GM03348 (cell line): ENCODE measurements at regions not wholly inside any gene's neighbourhood (a gene's known extent, or its start where the extent isn't known, plus 50 kb on each side); places are given as distances from the start of the nearest gene placed in this dataset.

Experiments
- DNase-seq: peaks from one replicate; pipeline ENCODE4 v3.0.0; 2012; ENCODE audit warnings: low spot score

GRCh38 chr9:107064378-107064777 is 201.4 kb downstream of the ZNF462 start:
- DNase-seq = no peak

- DNase-seq = no peak
Measured at GRCh38 chr9:107065549-107065948, 202.6 kb downstream of the ZNF462 start.

- DNase-seq = no peak
Measured at GRCh38 chr9:107067739-107068416, 204.9 kb downstream of the ZNF462 start.

DNA sequence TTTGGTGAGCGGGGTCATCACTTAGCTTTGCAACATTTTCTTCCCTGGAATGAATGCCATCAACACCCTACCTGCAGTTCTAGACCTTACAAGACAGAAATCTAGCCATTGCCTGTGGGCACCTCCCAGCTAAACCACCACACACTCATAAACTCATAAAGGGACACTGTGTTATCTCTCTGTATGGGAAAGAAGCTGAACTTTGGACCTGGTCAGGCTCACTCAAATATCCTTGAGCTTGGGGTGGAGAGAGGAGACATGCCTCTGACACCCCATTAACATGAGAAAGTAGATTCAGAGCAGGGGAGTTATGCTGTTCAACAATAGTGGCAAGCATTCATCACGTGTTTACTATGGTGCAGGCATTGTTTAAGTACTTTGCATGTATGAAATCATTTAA is 205.6 kb downstream of the ZNF462 start:
- no peak for DNase-seq

DNA sequence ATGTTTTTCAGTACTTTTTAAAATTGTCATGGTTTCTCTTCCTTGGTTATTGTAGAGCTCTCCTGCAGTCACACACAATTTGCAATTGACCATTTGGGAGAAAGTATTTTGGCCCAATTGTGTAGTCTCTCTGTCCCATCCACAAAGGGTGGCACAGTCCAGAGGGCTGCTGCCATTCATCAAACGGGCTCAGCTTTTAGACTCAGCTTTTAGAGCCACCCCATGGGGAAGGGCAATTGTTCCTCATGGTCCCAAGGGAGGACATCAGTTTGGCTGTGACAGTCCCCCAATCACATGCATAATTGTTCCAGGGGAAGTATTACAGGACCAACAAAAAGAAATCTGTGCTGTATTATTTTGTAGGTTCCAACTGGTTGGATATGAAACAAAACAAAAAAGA is 207.6 kb downstream of the ZNF462 start:
- no peak for DNase-seq

DNA sequence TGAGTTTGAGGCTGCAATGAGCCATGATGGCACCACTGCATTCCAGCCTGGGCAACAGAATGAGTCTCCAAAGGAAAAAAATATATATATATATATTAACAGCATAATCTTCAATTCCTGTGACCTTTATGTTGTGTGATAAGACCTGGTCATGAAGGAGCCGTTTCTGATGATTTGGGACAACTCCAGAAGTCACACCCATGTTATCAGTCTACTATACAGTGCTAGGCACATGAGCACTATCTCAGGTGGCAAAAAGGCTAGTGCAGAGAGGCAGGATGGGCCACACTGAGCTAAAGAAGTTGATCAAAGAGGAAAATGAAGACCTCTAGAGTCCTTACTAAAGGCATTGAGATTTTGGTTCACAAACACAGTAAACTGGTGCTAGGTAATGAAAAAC is 205.0 kb upstream of the RAD23B start:
- DNase-seq = no peak

GRCh38 chr9:107079589-107079988 is 203.5 kb upstream of the RAD23B start:
- DNase-seq = no peak

DNA sequence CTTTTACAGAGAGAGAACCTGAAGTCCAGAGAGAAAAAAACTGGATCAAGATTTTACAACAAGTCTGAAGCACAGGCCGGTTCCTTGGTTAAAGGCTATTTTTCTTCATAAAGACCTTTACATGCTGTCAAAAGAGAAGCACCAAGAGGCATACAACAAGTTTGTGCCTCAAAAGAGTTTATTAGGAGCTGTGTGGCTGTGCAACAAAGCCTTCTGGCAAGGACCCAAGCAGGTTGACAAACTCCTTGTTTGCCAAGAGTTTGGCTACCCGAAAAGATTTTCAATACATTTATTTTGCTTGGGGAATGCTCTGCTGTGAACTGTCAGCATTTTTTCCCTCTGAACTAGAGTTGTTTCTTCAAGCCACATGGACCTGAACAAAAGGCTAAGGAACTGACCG is 202.9 kb upstream of the RAD23B start:
- DNase-seq = no peak

DNA sequence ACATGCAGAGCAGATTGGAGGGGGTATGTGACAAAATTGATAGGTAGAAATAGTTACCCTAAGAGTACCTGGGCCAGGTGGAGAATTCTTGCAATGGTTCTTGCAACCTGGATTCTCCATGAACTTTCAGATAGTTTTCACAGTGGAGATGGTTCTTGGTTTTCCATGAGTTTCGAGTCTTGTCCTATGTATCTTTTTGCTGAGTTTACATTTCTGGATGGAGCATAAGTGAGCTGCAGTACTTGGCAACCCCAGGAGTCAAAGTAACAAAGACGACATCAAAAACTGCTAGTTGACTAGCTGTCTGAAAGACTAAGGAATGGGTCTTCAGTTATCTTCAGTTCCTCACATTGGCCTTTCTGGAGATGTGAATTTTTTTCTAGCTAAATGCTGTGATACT is 196.6 kb upstream of the RAD23B start:
- no peak for DNase-seq

DNA sequence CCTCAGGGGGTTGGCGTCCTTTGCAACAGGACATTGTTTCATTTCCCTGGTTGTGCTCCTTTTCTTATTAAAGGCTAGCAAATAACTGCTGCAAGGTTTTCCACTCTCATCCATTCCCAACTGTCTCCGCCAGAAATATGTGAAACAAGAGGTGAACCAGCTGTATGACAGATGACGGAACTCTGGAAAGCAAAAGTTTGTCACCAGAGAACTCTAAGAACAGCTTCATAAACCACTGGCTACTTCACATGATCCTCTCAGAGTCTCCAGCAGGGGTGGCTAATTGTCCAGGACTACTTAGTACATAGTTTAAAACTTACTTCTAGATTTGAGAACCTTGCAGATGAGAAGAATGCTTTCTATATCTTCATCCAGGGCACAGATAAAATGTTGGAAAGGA is 195.9 kb upstream of the RAD23B start:
- no peak for DNase-seq

- DNase-seq = no peak
Measured at GRCh38 chr9:107090218-107090617, 192.9 kb upstream of the RAD23B start.

GRCh38 chr9:107093365-107094060 is 189.6 kb upstream of the RAD23B start:
- no peak for DNase-seq

- no peak for DNase-seq
Measured at GRCh38 chr9:107094370-107094769, 188.7 kb upstream of the RAD23B start.

GRCh38 chr9:107100591-107100990 is 182.5 kb upstream of the RAD23B start:
- no peak for DNase-seq

- no peak for DNase-seq
Measured at GRCh38 chr9:107102011-107102410, 181.1 kb upstream of the RAD23B start.

GRCh38 chr9:107103621-107104020 is 179.5 kb upstream of the RAD23B start:
- DNase-seq = no peak

- no peak for DNase-seq
Measured at GRCh38 chr9:107105784-107106183, 177.3 kb upstream of the RAD23B start.

DNA sequence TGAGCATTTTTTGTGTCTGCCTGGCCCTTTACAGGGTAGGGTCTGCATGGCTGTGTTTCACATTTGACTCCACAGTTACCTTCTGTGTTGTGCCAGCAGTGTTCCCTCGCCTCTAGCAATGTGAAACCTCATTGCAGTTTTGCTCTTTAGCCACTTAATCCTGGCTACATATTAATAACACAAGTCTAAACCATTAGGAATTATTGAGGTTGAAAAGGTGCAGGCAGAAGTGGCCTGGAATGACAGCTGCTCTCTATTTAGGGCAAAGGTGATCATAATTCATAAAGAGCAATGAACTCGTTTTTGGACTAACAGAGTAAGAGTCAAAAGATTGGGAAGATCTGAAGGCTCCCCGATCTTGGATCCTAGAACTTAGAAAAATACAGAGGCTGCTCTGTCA is 176.7 kb upstream of the RAD23B start:
- DNase-seq = no peak

GRCh38 chr9:107108342-107109130 is 174.5 kb upstream of the RAD23B start:
- DNase-seq = no peak

DNA sequence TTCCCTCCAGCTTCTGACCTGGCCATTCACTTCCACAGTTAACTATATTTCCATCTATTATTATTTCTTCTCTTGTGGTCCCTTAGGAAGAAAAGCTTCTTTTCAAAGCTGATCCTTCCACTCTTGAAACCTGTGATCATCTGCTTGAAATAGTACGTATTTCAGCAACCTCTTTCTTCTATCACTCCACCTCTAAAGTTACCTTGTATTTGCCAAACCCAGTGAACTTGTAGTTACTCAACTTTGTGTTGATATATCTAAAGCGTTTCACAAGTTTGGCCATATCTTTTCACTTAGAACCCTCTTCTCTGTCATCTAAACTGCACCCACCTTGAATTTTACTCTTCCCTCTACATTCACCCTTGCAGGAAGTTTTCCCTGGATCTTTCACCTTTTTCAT is 173.8 kb upstream of the RAD23B start:
- no peak for DNase-seq

- no peak for DNase-seq
Measured at GRCh38 chr9:107110153-107110552, 172.9 kb upstream of the RAD23B start.

DNA sequence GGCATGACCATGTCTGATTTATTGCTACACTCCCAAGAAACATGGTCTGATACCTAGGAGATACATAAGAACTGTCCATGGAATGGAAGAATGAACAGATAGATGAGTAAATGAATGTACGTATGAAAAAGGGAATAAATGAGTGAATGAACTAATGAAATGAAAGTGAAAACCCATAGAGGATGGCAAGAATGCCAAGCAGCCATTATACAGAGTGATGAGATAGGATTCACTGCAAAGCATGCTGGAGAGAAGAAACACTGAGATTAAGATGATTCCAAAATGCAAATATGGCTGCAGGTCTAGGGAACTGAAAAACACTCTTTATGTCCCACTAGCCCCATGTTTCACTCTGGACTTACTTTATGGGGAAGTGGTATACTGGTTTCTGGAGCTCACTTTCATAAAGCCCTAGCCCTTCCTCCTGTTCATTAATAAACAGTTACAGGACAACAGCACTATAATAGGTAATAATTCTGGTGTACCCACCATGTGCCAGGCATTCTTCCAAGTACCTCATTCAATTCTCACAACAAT is 170.3 kb upstream of the RAD23B start:
- DNase-seq = no peak
